ENCODE measurements at regions not wholly inside any gene's neighbourhood (a gene's known extent, or its start where the extent isn't known, plus 50 kb on each side); places are given as distances from the start of the nearest gene placed in this dataset.

GRCh38 chr6:67244037-67244436, 1391.0 kb upstream of the ADGRB3 start:
- Histone ChIP-seq H3K9ac (ENCODE audit: low read length) (no peak overlapping the region), H3K79me2 (ENCODE audit: low read length) (no peaks in the 10 kb centered on the region), H3F3A (ENCODE audit: insufficient read depth, low read length) (no peaks in the 10 kb centered on the region), H3K9me3 (replicated peaks; ENCODE audit: insufficient read depth, low read length) (no peaks in the 10 kb centered on the region), H2AFZ (ENCODE audit: low read length) (no peak overlapping the region), H3K4me1 (ENCODE audit: low read length) (no peaks in the 10 kb centered on the region), H3K36me3 (replicated peaks; ENCODE audit: insufficient read depth, low read length) (no peaks in the 10 kb centered on the region), H4K20me1 (ENCODE audit: insufficient read depth, low read length) (no peaks in the 10 kb centered on the region), H3K27ac (ENCODE audit: low read length) (no peak overlapping the region), H3K9me2 (replicated peaks; ENCODE audit: insufficient read depth, low read length) (no peaks in the 10 kb centered on the region), H3K27me3 (replicated peaks; ENCODE audit: insufficient read depth, low read length) (no peaks in the 10 kb centered on the region), H3K4me2 (ENCODE audit: low read depth, low read length) (no peak overlapping the region), H3K4me3 (ENCODE audit: low read length) (no peak overlapping the region)
- DNase-seq, result no peak
- TF ChIP-seq CTCF (IDR thresholded peaks at IDR 0.05; ENCODE audit: low read length), result no peak

DNA sequence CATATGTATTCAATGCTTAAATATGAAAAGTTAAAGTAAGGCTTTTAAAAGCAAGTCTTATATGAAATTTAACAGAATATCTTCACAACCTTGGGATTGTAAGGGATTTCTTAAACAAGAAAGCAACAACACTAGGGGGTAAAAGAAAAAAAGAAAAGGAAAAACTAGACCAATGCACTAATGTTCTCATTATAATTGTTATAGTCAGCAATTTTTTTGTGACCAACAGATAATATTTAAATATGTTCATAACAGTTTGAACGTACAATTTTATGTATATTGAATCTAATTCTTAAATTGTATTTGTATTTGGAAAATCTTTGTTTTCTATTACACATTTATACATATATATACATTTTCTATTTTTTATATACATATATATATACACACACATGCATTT, 1397.8 kb upstream of the ADGRB3 start:
- no peak overlapping the region for H3K4me3 ChIP-seq (ENCODE audit: low read length)
- H3K4me1 ChIP-seq (ENCODE audit: low read length), result no peaks in the 10 kb centered on the region
- H3K79me2 ChIP-seq (ENCODE audit: low read length), result no peaks in the 10 kb centered on the region
- DNase-seq, result no peak
- H3K9me3 ChIP-seq (replicated peaks; ENCODE audit: insufficient read depth, low read length), result no peaks in the 10 kb centered on the region
- H3K36me3 ChIP-seq (replicated peaks; ENCODE audit: insufficient read depth, low read length), result no peaks in the 10 kb centered on the region
- no peak overlapping the region for H3K27ac ChIP-seq (ENCODE audit: low read length)
- no peak for TF ChIP-seq CTCF (IDR thresholded peaks at IDR 0.05; ENCODE audit: low read length)
- no peak for TF ChIP-seq EZH2phosphoT487 (IDR thresholded peaks at IDR 0.05; ENCODE audit: low read length)
- no peaks in the 10 kb centered on the region for H3K9me2 ChIP-seq (replicated peaks; ENCODE audit: insufficient read depth, low read length)
- H3K4me2 ChIP-seq (ENCODE audit: low read depth, low read length), result no peak overlapping the region
- H3K9ac ChIP-seq (ENCODE audit: low read length), result no peak overlapping the region
- H3K27me3 ChIP-seq (replicated peaks; ENCODE audit: insufficient read depth, low read length), result no peaks in the 10 kb centered on the region
- H2AFZ ChIP-seq (ENCODE audit: low read length), result no peak overlapping the region
- H3F3A ChIP-seq (ENCODE audit: insufficient read depth, low read length), result no peaks in the 10 kb centered on the region
- H4K20me1 ChIP-seq (ENCODE audit: insufficient read depth, low read length), result no peaks in the 10 kb centered on the region

DNA sequence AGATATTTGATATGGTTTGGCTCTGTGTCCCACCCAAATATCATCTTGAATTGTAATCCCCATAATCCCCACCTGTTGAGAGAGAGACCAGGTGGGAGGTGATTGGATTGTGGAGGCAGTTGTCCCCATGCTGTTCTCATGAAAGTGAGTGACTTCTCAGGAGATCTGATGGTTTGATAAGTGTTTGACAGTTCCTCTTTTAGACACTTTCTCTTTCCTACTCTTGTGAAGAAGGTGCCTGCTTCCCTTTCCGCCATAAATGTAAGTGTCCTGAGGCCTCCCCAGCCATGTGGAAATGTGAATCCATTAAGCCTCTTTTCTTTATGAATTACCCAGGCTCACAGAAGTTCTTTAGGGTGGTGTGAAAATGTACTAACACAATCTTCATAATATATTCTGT, 1404.0 kb upstream of the ADGRB3 start:
- no peak overlapping the region for H3K27ac ChIP-seq (ENCODE audit: low read length)
- H2AFZ ChIP-seq (ENCODE audit: low read length), result no peak overlapping the region
- no peak overlapping the region for H3K4me3 ChIP-seq (ENCODE audit: low read length)
- no peak overlapping the region for H3K4me2 ChIP-seq (ENCODE audit: low read depth, low read length)
- H3K27me3 ChIP-seq (replicated peaks; ENCODE audit: insufficient read depth, low read length), result no peaks in the 10 kb centered on the region
- H3K79me2 ChIP-seq (ENCODE audit: low read length), result no peaks in the 10 kb centered on the region
- DNase-seq, result no peak
- H3K36me3 ChIP-seq (replicated peaks; ENCODE audit: insufficient read depth, low read length), result no peaks in the 10 kb centered on the region
- H3K9me2 ChIP-seq (replicated peaks; ENCODE audit: insufficient read depth, low read length), result no peaks in the 10 kb centered on the region
- H3K4me1 ChIP-seq (ENCODE audit: low read length), result no peaks in the 10 kb centered on the region
- H3F3A ChIP-seq (ENCODE audit: insufficient read depth, low read length), result no peaks in the 10 kb centered on the region
- no peaks in the 10 kb centered on the region for H4K20me1 ChIP-seq (ENCODE audit: insufficient read depth, low read length)
- TF ChIP-seq EZH2 (optimal IDR thresholded peaks at IDR 0.05; ENCODE audit: low read depth, low read length) (no peak), CTCF (IDR thresholded peaks at IDR 0.05; ENCODE audit: low read length) (no peak), EZH2phosphoT487 (IDR thresholded peaks at IDR 0.05; ENCODE audit: low read length) (no peak)
- no peak overlapping the region for H3K9ac ChIP-seq (ENCODE audit: low read length)
- no peaks in the 10 kb centered on the region for H3K9me3 ChIP-seq (replicated peaks; ENCODE audit: insufficient read depth, low read length)

- Histone ChIP-seq H4K20me1 (ENCODE audit: insufficient read depth, low read length) (no peaks in the 10 kb centered on the region), H3K79me2 (ENCODE audit: low read length) (no peaks in the 10 kb centered on the region), H3K4me2 (ENCODE audit: low read depth, low read length) (no peak overlapping the region), H3K27ac (ENCODE audit: low read length) (no peak overlapping the region), H3K36me3 (replicated peaks; ENCODE audit: insufficient read depth, low read length) (no peaks in the 10 kb centered on the region), H3K4me1 (ENCODE audit: low read length) (no peaks in the 10 kb centered on the region), H3K9ac (ENCODE audit: low read length) (no peak overlapping the region), H3K27me3 (replicated peaks; ENCODE audit: insufficient read depth, low read length) (no peaks in the 10 kb centered on the region), H3F3A (ENCODE audit: insufficient read depth, low read length) (no peaks in the 10 kb centered on the region), H3K9me2 (replicated peaks; ENCODE audit: insufficient read depth, low read length) (no peaks in the 10 kb centered on the region), H3K9me3 (replicated peaks; ENCODE audit: insufficient read depth, low read length) (no peaks in the 10 kb centered on the region), H3K4me3 (ENCODE audit: low read length) (no peak overlapping the region), H2AFZ (ENCODE audit: low read length) (no peak overlapping the region)
- no peak for DNase-seq
- TF ChIP-seq EZH2phosphoT487 (IDR thresholded peaks at IDR 0.05; ENCODE audit: low read length) (no peak), CTCF (IDR thresholded peaks at IDR 0.05; ENCODE audit: low read length) (no peak), EZH2 (optimal IDR thresholded peaks at IDR 0.05; ENCODE audit: low read depth, low read length) (no peak)
Measured at GRCh38 chr6:67224989-67225388, 1410.1 kb upstream of the ADGRB3 start.
